CD14-positive monocyte (primary cell): ENCODE measurements at regions not wholly inside any gene's neighbourhood (a gene's known extent, or its start where the extent isn't known, plus 50 kb on each side); places are given as distances from the start of the nearest gene placed in this dataset.

ENCODE experiments used
- DNase-seq, 3 donors: peaks; one replicate each; pipeline ENCODE4 v3.0.0-alpha.2; 2011 to 2022
- H2AFZ ChIP-seq: 2 replicates; pipeline ENCODE4 v1.6.0; 2012; ENCODE audit warnings: mild to moderate bottlenecking, low read depth, low read length, inconsistent platforms; ENCODE audit not compliant: insufficient read depth, poor library complexity, severe bottlenecking
- H3K27ac ChIP-seq, 2 donors: 1 replicate in 1 of 2; 2 replicates in 1 of 2; pipeline ENCODE4 v1.5.1; 2012 to 2013; ENCODE audit warnings: low read length in 2 of 2, control low read depth in 1 of 2, inconsistent platforms in 1 of 2, low read depth in 1 of 2, mild to moderate bottlenecking in 1 of 2
- H3K27me3 ChIP-seq, 2 donors: one replicate each; pipeline versions ENCODE4 v1.6.0 to v1.6.1; 2011 to 2013; ENCODE audit warnings: low read length in 2 of 2; ENCODE audit not compliant: control insufficient read depth in 2 of 2, insufficient read depth in 2 of 2
- H3K36me3 ChIP-seq, 2 donors: replicated peaks in 1 of 2; 1 replicate in 1 of 2; 2 replicates in 1 of 2; pipeline versions ENCODE4 v1.5.1 to v1.6.1; 2012 to 2013; ENCODE audit warnings: low read length in 2 of 2, control low read depth in 1 of 2, inconsistent platforms in 1 of 2, mild to moderate bottlenecking in 1 of 2; ENCODE audit not compliant: insufficient read depth in 2 of 2, control insufficient read depth in 1 of 2
- H3K4me1 ChIP-seq, 2 donors: 1 replicate in 1 of 2; 2 replicates in 1 of 2; pipeline versions ENCODE4 v1.5.1 to v1.6.1; 2012 to 2013; ENCODE audit warnings: low read length in 2 of 2, control low read depth in 1 of 2, inconsistent platforms in 1 of 2, mild to moderate bottlenecking in 1 of 2, moderate library complexity in 1 of 2; ENCODE audit not compliant: insufficient read depth in 2 of 2, control insufficient read depth in 1 of 2
- H3K4me2 ChIP-seq: replicated peaks from 2 replicates; pipeline ENCODE3; 2012; ENCODE audit warnings: low read length, moderate library complexity, mild to moderate bottlenecking; ENCODE audit not compliant: poor library complexity, severe bottlenecking; ENCODE audit errors: extremely low read depth
- H3K4me3 ChIP-seq, 3 experiments: fragments of 200-600 bp in 1 of 3; sonication (generic) in 1 of 3; replicated peaks in 1 of 3; 1 replicate in 2 of 3; 2 replicates in 1 of 3; pipeline ENCODE4 v1.5.1; 2011 to 2013; ENCODE audit warnings: low read length in 3 of 3, mild to moderate bottlenecking in 3 of 3, control low read depth in 2 of 3, low read depth in 2 of 3, inconsistent platforms in 1 of 3, moderate library complexity in 1 of 3
- H3K79me2 ChIP-seq: 2 replicates; pipeline ENCODE4 v1.6.0; 2012; ENCODE audit warnings: mild to moderate bottlenecking, control low read depth, inconsistent platforms, low read length, moderate library complexity; ENCODE audit not compliant: insufficient read depth
- H3K9ac ChIP-seq: 2 replicates; pipeline ENCODE4 v1.6.0; 2017; ENCODE audit warnings: low read length, mild to moderate bottlenecking; ENCODE audit not compliant: insufficient read depth, poor library complexity, severe bottlenecking
- H3K9me3 ChIP-seq, 2 donors: replicated peaks in 1 of 2; 1 replicate in 1 of 2; 2 replicates in 1 of 2; pipeline versions ENCODE4 v1.5.1 to v1.6.1; 2012 to 2013; ENCODE audit warnings: low read length in 2 of 2, control low read depth in 1 of 2; ENCODE audit not compliant: control insufficient read depth in 1 of 2, insufficient read depth in 1 of 2
- H4K20me1 ChIP-seq: 2 replicates; pipeline ENCODE4 v1.6.0; 2012; ENCODE audit warnings: mild to moderate bottlenecking, low read length, control low read depth, moderate library complexity; ENCODE audit not compliant: insufficient read depth
- H3K27ac Mint-ChIP-seq, 7 donors: one replicate each; pipeline ENCODE4 v1.8.0; 2020; ENCODE audit warnings: mild to moderate bottlenecking in 7 of 7, mixed read lengths in 7 of 7, moderate library complexity in 6 of 7, inconsistent platforms in 2 of 7
- H3K27me3 Mint-ChIP-seq, 3 donors: one replicate each; pipeline ENCODE4 v1.8.0; 2021 to 2022; ENCODE audit warnings: low read depth in 3 of 3, mild to moderate bottlenecking in 3 of 3, mixed read lengths in 3 of 3, moderate library complexity in 3 of 3, inconsistent platforms in 1 of 3
- H3K36me3 Mint-ChIP-seq, 2 donors: one replicate each; pipeline ENCODE4 v1.8.0; 2020; ENCODE audit warnings: mixed read lengths in 2 of 2, inconsistent platforms in 1 of 2, mild to moderate bottlenecking in 1 of 2
- H3K4me1 Mint-ChIP-seq: one replicate; pipeline ENCODE4 v1.8.0; 2020; ENCODE audit warnings: mild to moderate bottlenecking, mixed read lengths
- H3K4me3 Mint-ChIP-seq, 2 donors: one replicate each; pipeline ENCODE4 v1.8.0; 2020; ENCODE audit warnings: mild to moderate bottlenecking in 2 of 2, mixed read lengths in 2 of 2, moderate library complexity in 1 of 2
- H3K9me3 Mint-ChIP-seq, 7 donors: one replicate each; pipeline ENCODE4 v1.8.0; 2020 to 2022; ENCODE audit warnings: mixed read lengths in 7 of 7, mild to moderate bottlenecking in 6 of 7, moderate library complexity in 6 of 7, inconsistent platforms in 2 of 7
- WGBS: methylation state at CpG from one replicate; pipeline ENCODE4 v1.1.5; 2013; ENCODE audit warnings: missing lambda C conversion rate; ENCODE audit not compliant: insufficient coverage; 5-methylcytosine and 5-hydroxymethylcytosine counted together
- intact Hi-C, 2 donors: fragments of 100-400 bp; cut with micrococcal nuclease; formaldehyde crosslinking; loops; one replicate each; pipeline versions ENCODE4 v1.15.0 to v1.15.1; 2023
- TF ChIP-seq, protein P1 (sequence below): fragments of 200-600 bp; IDR thresholded peaks from one replicate; pipeline ENCODE4 v1.8.0; 2022; ENCODE audit warnings: antibody characterized with exemption, mild to moderate bottlenecking

DNA sequence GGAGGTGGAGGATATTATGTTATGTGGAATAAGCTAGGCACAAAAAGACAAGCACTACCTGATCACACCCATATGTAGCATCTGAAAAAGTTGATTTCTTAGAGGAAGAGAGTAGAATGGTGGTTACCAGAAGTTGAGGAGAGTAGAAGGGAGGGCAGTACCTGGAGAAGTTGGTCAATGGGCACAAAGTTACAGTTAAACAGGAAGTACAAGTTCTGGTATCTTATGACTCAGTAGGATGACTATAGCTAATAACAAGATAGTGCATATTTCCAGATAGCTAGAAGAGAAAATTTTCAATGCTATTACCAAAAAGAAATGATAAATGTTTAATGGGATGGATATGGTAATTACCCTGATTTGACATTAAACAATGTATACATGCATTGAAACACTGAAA is 686.7 kb downstream of the ISL1 start:
- Histone ChIP-seq H3K27me3 (no peaks in the 10 kb centered on the region), H3K4me3 (no peak overlapping the region), H3K79me2 (no peaks in the 10 kb centered on the region), H3K36me3 (no peaks in the 10 kb centered on the region), H2AFZ (no peak overlapping the region), H4K20me1 (no peaks in the 10 kb centered on the region), H3K4me1 (no peaks in the 10 kb centered on the region), H3K9ac (no peak overlapping the region), H3K27ac (no peak overlapping the region), H3K9me3 (no peaks in the 10 kb centered on the region), H3K4me2 (no peak overlapping the region)
- Mint-ChIP-seq H3K9me3 (peaks cover 0 to 5% (median 2%) of the 10 kb centered on the region in 7 donors), H3K27ac (no peak overlapping the region), H3K4me1 (no peaks in the 10 kb centered on the region), H3K36me3 (no peaks in the 10 kb centered on the region), H3K27me3 (no peaks in the 10 kb centered on the region), H3K4me3 (no peak overlapping the region)
- TF ChIP-seq, protein P1, sequence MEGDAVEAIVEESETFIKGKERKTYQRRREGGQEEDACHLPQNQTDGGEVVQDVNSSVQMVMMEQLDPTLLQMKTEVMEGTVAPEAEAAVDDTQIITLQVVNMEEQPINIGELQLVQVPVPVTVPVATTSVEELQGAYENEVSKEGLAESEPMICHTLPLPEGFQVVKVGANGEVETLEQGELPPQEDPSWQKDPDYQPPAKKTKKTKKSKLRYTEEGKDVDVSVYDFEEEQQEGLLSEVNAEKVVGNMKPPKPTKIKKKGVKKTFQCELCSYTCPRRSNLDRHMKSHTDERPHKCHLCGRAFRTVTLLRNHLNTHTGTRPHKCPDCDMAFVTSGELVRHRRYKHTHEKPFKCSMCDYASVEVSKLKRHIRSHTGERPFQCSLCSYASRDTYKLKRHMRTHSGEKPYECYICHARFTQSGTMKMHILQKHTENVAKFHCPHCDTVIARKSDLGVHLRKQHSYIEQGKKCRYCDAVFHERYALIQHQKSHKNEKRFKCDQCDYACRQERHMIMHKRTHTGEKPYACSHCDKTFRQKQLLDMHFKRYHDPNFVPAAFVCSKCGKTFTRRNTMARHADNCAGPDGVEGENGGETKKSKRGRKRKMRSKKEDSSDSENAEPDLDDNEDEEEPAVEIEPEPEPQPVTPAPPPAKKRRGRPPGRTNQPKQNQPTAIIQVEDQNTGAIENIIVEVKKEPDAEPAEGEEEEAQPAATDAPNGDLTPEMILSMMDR = no peak
- intact Hi-C loops = no loop called here
- no peak for DNase-seq

DNA sequence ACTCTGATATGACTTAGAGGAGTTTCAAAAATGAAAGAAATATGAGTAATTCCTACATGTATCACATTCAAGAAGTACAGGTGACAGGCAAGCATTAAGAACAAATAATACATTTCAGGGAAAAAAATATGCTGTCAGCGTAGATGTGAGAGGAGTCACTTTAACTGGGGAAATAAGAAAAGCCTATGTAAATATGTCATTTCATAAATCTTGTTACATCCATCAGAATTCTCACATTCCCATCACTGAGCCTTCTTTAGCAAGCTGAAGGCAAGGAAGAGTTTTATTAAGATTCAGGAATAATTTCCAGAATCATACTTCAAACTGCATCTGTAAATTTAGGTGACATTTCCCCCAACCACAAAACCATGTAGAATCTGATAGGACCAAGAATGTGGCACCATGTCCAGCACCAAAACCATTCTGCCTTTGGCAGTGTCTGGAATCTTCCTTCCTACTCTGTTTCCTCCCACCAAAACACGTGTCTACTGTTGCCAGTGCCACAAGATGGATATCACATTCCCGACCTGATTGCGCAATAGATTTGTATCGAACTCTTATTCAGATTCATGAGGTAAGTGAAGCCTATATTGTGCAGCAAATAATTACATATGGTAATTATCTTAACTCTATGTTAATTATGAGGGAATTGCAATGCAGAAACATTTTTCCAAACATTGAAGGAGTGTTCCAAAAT is 690.9 kb downstream of the ISL1 start:
- no peaks in the 10 kb centered on the region for H3K36me3 Mint-ChIP-seq
- TF ChIP-seq, protein P1 = no peak
- Histone ChIP-seq H3K4me2 (no peak overlapping the region), H3K4me3 (no peak overlapping the region), H3K4me1 (no peaks in the 10 kb centered on the region), H3K9ac (no peak overlapping the region), H3K36me3 (no peaks in the 10 kb centered on the region), H3K27me3 (no peaks in the 10 kb centered on the region), H3K27ac (no peak overlapping the region), H3K9me3 (no peaks in the 10 kb centered on the region), H4K20me1 (no peaks in the 10 kb centered on the region), H2AFZ (no peak overlapping the region), H3K79me2 (no peaks in the 10 kb centered on the region)
- no peak overlapping the region for H3K4me3 Mint-ChIP-seq
- peaks cover 0 to 4% (median 0%) of the 10 kb centered on the region in 7 donors for H3K9me3 Mint-ChIP-seq
- WGBS = 50% methylated on average over 1 of the region's 5 CpGs
- no peaks in the 10 kb centered on the region for H3K27me3 Mint-ChIP-seq
- H3K4me1 Mint-ChIP-seq = no peaks in the 10 kb centered on the region
- H3K27ac Mint-ChIP-seq = no peak overlapping the region
- no peak for DNase-seq
- intact Hi-C loops = no loop called here
